ENCODE measurements at regions not wholly inside any gene's neighbourhood (a gene's known extent, or its start where the extent isn't known, plus 50 kb on each side); places are given as distances from the start of the nearest gene placed in this dataset.

- DNase-seq, result no peak
Measured at GRCh38 chr3:117563063-117563462, 853.5 kb downstream of the TUSC7 start.

DNA sequence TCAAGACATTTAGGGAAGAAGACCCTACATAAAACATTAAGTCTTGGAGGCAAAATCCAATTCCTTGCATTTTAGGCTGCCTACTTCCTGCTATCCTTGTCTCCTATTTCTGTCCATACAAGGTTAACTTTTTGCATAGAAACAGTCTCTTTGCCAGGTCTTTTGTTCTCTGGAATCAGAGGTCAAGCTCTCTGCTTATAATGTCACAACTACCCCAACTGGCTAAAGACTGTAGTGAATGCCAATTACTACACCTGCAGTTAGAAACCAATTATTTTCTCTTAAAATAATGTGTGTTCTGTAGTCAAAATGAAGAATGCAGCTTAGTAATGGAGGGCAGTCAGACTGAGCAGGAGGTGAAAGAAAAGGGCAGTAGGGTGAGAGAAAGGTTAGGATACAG is 856.2 kb downstream of the TUSC7 start:
- DNase-seq, result no peak

- DNase-seq, result no peak
Measured at GRCh38 chr3:117566926-117567325, 857.3 kb downstream of the TUSC7 start.

GRCh38 chr3:117567382-117567781 is 857.8 kb downstream of the TUSC7 start:
- no peak for DNase-seq

DNA sequence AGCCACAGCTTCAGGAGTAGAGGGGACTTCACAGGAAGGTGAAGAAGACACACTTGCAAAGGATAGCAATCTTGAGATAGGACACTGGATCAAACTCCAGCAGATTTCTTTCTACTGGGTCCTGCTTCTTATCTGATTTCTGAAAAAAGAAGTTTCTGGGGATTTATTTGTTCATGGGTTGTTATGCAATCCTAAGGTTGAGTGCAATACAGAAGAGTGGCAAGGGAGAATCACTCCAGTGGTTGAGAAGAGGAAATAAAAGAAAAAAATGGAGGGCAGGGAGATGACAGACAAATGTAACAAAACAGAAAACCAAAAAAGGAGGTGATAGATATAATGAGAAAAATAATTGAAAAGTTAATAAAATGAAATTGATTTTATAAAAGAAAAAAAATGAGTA is 858.3 kb downstream of the TUSC7 start:
- DNase-seq, result no peak

- peak; percentile 38 for DNase-seq
Measured at GRCh38 chr3:117572786-117573185, 863.2 kb downstream of the TUSC7 start.

- DNase-seq, result no peak
Measured at GRCh38 chr3:117580806-117581205, 871.2 kb downstream of the TUSC7 start.

DNA sequence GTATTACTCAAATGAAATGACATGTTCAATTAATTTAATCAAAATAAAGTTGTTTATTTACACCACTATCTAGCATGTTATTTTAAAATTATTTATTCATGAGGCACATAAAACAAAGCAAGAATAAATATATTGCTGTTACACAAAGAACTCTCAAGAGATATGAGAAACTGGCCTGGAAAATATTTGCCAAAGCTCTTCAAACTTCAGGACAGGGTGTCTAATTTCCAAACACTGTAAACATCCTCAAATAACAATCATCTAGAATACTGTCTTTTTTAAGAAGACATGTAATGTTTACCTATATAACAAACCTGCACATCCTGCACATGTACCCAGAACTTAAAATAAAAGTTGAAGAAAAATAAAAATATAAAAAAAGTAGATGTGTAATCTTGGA is 876.6 kb downstream of the TUSC7 start:
- no peak for DNase-seq

GRCh38 chr3:117587416-117587815 is 877.8 kb downstream of the TUSC7 start:
- no peak for DNase-seq

- no peak for DNase-seq
Measured at GRCh38 chr3:117589454-117589853, 879.9 kb downstream of the TUSC7 start.

- no peak for DNase-seq
Measured at GRCh38 chr3:117595615-117596014, 886.0 kb downstream of the TUSC7 start.

GRCh38 chr3:117596503-117596902 is 886.9 kb downstream of the TUSC7 start:
- no peak for DNase-seq

DNA sequence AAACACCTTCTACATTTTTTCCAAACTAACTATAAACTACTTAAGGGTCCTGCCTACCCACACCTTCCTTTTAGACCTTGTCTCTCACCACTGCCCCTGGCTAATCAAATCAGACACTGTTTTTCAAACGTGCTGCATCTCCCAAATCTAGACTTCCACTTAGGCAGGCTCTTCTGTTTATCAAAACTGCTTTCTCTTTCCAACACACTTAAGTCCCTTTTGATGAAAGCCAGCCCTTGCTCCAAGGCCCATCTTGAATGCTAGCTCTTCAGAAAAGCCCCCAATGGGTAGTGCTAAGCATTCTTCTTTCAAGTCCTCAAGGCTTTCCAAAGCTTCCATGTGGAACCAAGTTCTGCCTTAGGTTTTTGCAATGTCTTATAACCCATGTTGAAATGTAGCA is 888.3 kb downstream of the TUSC7 start:
- DNase-seq, result no peak

DNA sequence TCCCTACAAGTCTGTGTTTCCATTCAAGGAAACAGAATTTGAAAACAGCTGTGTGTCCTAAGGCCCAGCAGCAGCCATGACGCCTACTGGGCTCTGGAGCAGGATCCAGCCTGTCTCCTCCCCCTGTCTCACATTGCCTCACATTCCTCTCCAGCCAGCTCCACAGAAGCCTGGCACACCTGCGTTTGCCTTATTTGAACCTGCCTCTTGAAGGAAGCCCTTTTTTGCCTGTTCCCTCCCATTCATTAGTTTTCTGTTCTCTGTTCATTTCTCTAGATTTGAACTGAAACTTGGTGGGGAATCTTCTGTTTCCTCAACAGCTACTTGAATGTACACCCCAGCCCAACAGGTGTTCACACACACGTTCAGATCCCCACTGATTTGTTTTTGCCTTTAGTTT is 890.5 kb downstream of the TUSC7 start:
- DNase-seq, result no peak

DNA sequence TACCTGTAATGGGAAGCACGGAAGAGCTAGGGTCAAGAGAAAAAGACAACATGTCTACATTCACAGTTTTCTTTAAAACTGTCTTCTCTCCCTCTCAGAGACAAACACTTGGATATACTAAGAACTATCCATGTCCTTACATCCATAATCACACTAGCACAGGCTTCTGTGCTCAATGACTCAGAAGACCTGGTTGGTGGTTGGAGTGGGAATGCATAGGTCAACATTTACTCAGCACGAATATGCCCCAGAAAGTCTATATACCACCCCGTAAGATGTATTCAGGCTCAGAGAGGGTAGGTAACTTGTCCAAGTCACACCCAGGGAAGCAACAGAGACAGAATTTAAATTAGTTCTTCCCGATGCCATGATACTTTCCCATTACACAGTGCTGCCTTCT is 891.1 kb downstream of the TUSC7 start:
- DNase-seq, result no peak

GRCh38 chr3:117602058-117602644 is 892.6 kb downstream of the TUSC7 start:
- DNase-seq, result no peak

DNA sequence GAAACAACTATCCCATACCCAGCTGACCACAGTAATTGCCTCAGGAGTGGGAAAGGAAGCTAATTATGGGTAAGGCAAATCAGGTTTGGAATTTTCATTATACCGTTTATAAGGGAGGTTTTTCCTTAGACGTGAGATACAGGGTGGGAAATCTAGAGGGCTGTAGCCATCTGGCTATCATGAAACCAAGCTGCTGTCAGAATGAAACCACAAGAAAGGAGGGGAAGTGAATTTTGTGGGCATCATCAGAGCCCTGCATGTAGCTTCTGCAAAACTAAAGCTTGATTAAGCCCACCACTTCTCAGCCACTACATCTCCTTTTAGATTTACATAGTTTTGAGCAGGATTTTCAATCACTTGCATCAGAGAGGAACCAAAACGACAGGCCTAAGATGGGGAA is 893.5 kb downstream of the TUSC7 start:
- no peak for DNase-seq

GRCh38 chr3:117606866-117607265 is 897.3 kb downstream of the TUSC7 start:
- no peak for DNase-seq

GRCh38 chr3:117609330-117609729 is 899.8 kb downstream of the TUSC7 start:
- DNase-seq, result no peak

DNA sequence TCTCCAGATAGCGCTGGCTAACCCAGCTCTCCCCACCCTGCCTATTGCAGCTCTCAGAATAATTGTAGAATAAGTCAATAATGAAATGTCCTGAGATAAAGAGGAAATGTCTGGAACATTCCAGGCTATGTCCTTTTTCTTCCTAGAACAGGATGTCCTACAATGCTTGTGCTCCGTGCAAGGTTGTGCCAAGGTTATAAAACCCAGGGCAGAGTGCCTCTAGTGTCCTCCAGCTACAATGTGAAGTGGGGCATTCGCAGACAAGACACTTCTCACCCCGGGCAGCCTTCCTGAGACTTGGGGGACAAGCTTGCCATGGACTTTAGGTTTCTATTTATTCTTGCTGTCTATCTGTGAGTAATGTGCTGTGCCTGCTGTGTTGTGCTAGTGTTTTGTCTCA is 900.6 kb downstream of the TUSC7 start:
- no peak for DNase-seq

GRCh38 chr3:117611211-117611610 is 901.6 kb downstream of the TUSC7 start:
- DNase-seq, result no peak

DNA sequence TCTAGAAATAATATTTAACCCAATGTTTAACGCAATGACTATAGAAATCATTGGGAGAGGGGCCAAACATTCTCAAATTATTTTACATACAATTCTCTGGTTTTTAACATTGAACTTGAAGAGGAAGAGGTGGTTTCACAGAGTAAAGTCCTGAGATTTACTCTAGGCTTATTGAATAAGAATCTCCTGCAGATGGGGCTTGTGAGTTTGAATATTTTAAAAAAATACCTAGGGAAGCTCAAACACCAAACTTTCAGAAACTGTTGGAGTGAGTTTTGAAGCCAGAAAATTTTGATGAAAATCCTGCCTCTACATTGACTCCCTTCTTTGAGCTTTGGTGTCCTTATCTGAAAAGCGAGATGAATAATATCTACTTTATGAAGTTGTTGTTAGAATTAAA is 906.6 kb downstream of the TUSC7 start:
- no peak for DNase-seq

- DNase-seq, result no peak
Measured at GRCh38 chr3:117617906-117618305, 908.3 kb downstream of the TUSC7 start.

DNA sequence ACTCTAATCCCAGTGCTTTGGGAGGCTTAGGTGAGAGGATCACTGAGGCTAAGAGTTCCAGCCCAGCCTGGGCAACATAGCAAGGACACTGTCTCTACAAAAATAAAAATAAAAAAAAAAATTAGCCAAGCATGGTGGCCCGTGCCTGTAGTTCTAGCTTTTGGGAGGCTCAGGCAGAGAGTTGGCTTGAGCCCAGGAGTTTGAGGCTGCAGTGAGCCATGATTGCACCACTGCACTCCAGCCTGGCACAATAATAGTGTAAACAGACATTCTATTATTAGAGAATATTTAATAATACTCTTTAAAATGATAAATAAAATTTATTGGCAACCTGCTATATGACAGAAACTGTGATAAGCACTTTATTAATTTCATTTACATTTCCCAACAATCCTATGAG is 908.9 kb downstream of the TUSC7 start:
- no peak for DNase-seq

- DNase-seq, result no peak
Measured at GRCh38 chr3:117619805-117620204, 910.2 kb downstream of the TUSC7 start.
